Heart left ventricle (tissue), 13 donors: ENCODE measurements at regions not wholly inside any gene's neighbourhood (a gene's known extent, or its start where the extent isn't known, plus 50 kb on each side); places are given as distances from the start of the nearest gene placed in this dataset.

Experiments used
- CTCF ChIP-seq, 12 donors: fragments of 200-600 bp; sonication (generic) in 4 of 12; IDR thresholded peaks; one replicate each; pipeline versions ENCODE4 v1.5.0 to v1.8.0; 2018 to 2022; ENCODE audit warnings: antibody characterized with exemption in 12 of 12, mild to moderate bottlenecking in 5 of 12
- POLR2A ChIP-seq, 2 donors: fragments of 450-650 bp; IDR thresholded peaks; one replicate each; pipeline ENCODE4 v1.6.1; 2017; ENCODE audit warnings: antibody characterized with exemption in 2 of 2, mild to moderate bottlenecking in 2 of 2, moderate library complexity in 2 of 2
- donor health status: ischemic (EF 13 %, LVEDD 7.1; RV severe dilation, severe dysfunction).
- donor health status: DM: no; HTN: yes; CAD: no.
- donor health status: DM: no; HTN: no; CAD: no.
- donor health status: ischemic (EF 25% LVEDD 6.9; RV normal size, moderate dysfunction).
- donor health status: ischemic (EF 25% LVEDD 5.7; RV mildly dilated, moderate dysfunction).
- donor health status: ischemic (EF 35%, LVEDD 5.7; RV mildly dilated, moderate dysfunction).
- donor health status: nonischemic (EF 11% LVEDD 7.7; RV severe dilation, severe dysfunction).
- donor health status: DM: yes; HTN: yes; CAD: no.
- donor health status: PGD.
- donor health status: ischemic (EF 29% LVEDD 5.4; RV normal size, mild dysfunction).
- donor health status: nonischemic (EF 23%, LVEDD 6.1; RV moderate dilation, normal function).

- TF ChIP-seq POLR2A (IDR thresholded peaks at IDR 0.05): no peak
- TF ChIP-seq CTCF (IDR thresholded peaks at IDR 0.05): no peak
Measured at GRCh38 chr6:169363590-169363989, 109.9 kb upstream of the THBS2 start.
